HUES6 (cell line): ENCODE measurements at regions not wholly inside any gene's neighbourhood (a gene's known extent, or its start where the extent isn't known, plus 50 kb on each side); places are given as distances from the start of the nearest gene placed in this dataset.

Source experiments
- H3K27ac ChIP-seq: 2 replicates; pipeline ENCODE4 v1.7.0; 2013; ENCODE audit warnings: low read depth, mild to moderate bottlenecking, low read length, inconsistent platforms
- H3K27me3 ChIP-seq: 2 replicates; pipeline ENCODE4 v1.6.1; 2013; ENCODE audit warnings: low read length; ENCODE audit not compliant: control insufficient read depth, insufficient read depth
- H3K36me3 ChIP-seq: 2 replicates; pipeline ENCODE4 v1.6.1; 2013; ENCODE audit warnings: low read length; ENCODE audit not compliant: control insufficient read depth, insufficient read depth
- H3K4me1 ChIP-seq: 2 replicates; pipeline ENCODE4 v1.6.1; 2013; ENCODE audit warnings: low read length; ENCODE audit not compliant: control insufficient read depth, insufficient read depth
- H3K4me3 ChIP-seq: 2 replicates; pipeline ENCODE4 v1.5.1; 2013; ENCODE audit warnings: low read depth, low read length
- H3K9ac ChIP-seq: one replicate; pipeline ENCODE4 v1.6.1; 2013; ENCODE audit warnings: mild to moderate bottlenecking, low read length
- H3K9me3 ChIP-seq: 2 replicates; pipeline ENCODE4 v1.6.1; 2013; ENCODE audit warnings: low read depth, low read length; ENCODE audit not compliant: control insufficient read depth, insufficient read depth

DNA sequence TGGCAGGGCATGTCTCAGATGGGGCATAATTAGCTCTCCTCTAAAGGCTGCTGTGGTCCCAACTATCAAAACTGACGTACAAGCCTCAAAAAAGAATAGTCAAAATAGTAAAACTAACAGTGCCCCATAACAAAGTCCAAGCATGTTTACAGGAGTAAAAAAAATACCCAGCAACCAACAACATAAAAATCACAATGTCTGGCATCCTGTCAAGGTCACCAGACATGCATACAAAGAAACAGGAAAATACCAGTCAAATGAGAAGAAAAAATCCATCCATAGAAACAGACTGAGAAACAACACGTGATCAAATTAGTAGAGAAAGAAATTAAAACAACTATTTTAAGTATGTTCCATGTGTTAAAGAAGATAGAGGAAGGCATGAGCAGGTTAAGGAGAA is 131.2 kb upstream of the C14orf180 start:
- no peaks in the 10 kb centered on the region for H3K36me3 ChIP-seq
- no peak overlapping the region for H3K9ac ChIP-seq
- H3K4me3 ChIP-seq: no peak overlapping the region
- 0 out of 2 replicates have a peak, but pooled peaks cover 4% of the 10 kb centered on the region for H3K4me1 ChIP-seq
- H3K27ac ChIP-seq: no peak overlapping the region
- peaks cover 9% of the 10 kb centered on the region; the same call in 1 of the 2 replicates for H3K9me3 ChIP-seq
- no peaks in the 10 kb centered on the region; the same call in 1 of the 2 replicates for H3K27me3 ChIP-seq

DNA sequence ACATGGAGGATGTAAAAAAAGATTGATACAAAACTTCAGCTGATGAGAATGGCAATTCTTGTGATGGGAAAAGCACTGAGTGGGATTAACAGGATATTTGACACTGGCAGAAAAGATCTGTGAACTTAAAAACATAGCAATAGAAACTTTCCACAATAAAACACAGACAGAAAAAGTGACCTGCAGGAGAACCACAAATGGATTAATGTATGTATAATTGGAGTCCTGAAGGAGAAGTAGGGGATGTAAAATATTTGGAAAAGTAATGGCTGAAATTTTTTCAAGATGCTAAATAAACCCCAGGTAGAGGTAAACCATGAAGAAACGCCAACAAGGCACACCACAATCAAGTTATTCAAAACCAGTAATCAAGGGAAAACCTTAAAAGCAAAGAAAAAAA is 130.8 kb upstream of the C14orf180 start:
- no peak overlapping the region for H3K4me3 ChIP-seq
- no peaks in the 10 kb centered on the region for H3K36me3 ChIP-seq
- H3K27ac ChIP-seq: no peak overlapping the region
- H3K4me1 ChIP-seq: 0 out of 2 replicates have a peak, but pooled peaks cover under 1% of the 10 kb centered on the region
- H3K27me3 ChIP-seq: no peaks in the 10 kb centered on the region; the same call in 1 of the 2 replicates
- no peak overlapping the region for H3K9ac ChIP-seq
- H3K9me3 ChIP-seq: peaks cover 9% of the 10 kb centered on the region; the same call in 1 of the 2 replicates

DNA sequence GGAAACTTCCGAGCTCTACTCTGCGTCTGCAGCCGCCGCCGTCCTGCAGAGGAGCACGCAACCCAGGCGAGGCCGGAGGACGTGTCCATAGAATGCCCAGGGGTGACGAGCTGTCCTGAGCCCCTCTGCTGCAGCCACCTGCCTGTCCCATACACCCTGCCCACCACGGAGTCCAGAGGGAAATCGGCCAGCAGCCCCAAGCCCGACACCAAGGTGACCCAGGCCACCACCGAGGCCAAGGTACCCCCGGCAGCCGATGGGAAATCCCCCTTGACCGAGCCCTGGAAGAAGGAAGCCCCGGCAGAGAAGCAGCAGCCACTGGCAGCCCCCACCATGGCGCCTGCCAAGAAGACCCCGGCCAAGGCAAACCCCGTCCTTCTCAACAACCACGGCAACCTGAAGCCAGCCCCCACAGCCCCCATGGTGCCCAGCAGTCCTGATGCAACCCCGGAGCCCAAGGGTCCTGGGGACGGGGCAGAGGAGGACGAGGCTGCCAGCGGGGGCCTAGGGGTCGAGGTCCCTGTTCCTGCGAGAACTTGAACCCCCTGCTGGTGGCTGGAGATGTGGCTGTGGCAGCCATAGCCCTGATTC is 128.7 kb upstream of the C14orf180 start:
- H3K9me3 ChIP-seq: peaks cover 9% of the 10 kb centered on the region; the same call in 1 of the 2 replicates
- no peak overlapping the region for H3K4me3 ChIP-seq
- H3K27me3 ChIP-seq: peaks cover 15% of the 10 kb centered on the region; the same call in 1 of the 2 replicates
- no peaks in the 10 kb centered on the region for H3K4me1 ChIP-seq
- no peak overlapping the region for H3K27ac ChIP-seq
- H3K36me3 ChIP-seq: no peaks in the 10 kb centered on the region
- no peak overlapping the region for H3K9ac ChIP-seq

DNA sequence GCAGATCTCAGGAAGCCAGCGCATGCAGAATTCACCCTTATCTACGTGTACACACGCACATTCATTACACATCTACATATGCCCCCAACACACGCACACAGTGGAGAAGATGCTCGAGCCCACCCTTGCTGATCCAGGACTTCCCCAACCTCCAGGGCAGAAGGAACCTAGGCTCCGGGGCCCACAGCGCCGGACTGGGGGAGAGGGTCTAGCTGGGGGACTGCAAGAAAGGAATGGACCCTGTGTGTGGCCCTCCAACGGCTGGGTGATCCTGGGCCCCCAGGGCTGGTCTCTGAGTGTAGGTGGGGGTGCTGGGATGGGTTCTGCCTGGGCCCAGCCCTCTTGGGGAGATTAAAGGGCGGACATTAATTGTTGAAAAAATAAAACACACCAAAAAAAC is 128.1 kb upstream of the C14orf180 start:
- H3K27me3 ChIP-seq: peaks cover 20% of the 10 kb centered on the region; the same call in 1 of the 2 replicates
- H3K9ac ChIP-seq: no peak overlapping the region
- H3K4me1 ChIP-seq: no peaks in the 10 kb centered on the region
- H3K9me3 ChIP-seq: peaks cover 9% of the 10 kb centered on the region; the same call in 1 of the 2 replicates
- H3K27ac ChIP-seq: no peak overlapping the region
- no peaks in the 10 kb centered on the region for H3K36me3 ChIP-seq
- no peak overlapping the region for H3K4me3 ChIP-seq

DNA sequence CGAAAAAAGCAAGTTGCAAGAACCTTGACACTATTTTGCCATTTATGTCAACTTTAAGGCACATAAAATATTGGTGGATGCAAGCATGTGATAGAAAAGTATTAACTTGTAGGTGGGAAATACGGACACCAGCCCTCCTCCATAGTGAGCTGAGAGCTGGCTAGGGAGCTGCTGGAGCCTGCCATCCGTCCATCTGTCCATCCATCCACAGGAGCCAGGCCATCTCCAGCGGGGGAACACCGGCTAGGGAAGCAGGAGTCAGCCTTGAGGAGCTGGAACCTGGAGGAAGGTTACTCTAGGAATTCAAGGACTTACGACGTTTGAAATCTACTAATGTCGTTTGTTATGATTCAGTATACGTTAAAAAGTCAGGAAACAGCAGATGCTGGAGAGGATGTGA is 120.7 kb upstream of the C14orf180 start:
- Histone ChIP-seq H3K27me3 (peaks cover 87% of the 10 kb centered on the region), H3K9me3 (no peaks in the 10 kb centered on the region), H3K27ac (no peak overlapping the region), H3K9ac (no peak overlapping the region), H3K4me3 (no peak overlapping the region), H3K4me1 (0 out of 2 replicates have a peak, but pooled peaks cover 9% of the 10 kb centered on the region), H3K36me3 (no peaks in the 10 kb centered on the region)

DNA sequence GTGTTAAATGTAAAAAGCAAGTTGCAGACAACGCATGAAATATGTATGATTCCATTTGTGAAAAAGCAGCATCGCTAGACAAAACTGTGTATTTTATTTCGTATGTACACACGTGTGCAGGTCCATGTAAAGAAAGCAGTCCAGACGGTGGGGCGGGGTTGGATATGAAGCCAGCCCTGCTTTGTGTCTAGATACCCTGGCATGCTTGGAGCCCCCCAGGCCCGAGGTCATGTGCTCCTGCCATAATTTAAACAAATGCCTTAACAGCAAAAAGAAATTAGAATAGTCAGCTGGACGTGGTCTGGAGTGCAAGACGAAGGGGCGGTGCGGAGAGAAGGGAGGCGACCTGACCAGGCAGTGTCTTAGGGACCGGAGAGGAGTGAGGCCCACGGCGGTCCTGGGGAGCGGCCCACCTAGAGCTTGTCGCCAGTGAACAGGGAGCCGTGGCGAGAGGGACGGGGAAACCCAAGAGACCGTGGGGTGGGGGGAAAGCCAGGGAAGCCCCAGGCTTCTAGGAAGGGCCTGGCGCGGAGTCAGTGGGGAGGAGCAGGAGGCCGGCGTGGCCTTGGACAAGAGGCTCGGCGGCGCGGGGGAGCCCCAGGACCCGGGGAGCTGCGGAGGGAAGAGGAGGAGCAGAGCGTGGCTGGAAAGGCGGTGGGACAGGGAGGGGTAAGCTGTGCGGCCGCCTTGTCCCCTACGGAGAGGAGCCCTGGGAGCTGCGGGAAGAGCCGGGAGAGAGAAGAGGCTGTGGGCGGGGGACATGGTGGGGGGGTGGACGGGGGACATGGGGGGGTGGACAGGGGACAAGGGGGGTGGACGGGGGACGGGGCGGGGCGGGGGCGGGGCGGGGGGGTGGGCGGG is 118.5 kb upstream of the C14orf180 start:
- Histone ChIP-seq H3K9me3 (no peaks in the 10 kb centered on the region), H3K27me3 (peaks cover 90% of the 10 kb centered on the region), H3K36me3 (no peaks in the 10 kb centered on the region), H3K4me3 (peak overlapping the region; percentile 47), H3K9ac (no peak overlapping the region), H3K4me1 (0 out of 2 replicates have a peak, but pooled peaks cover 9% of the 10 kb centered on the region), H3K27ac (no peak overlapping the region)

DNA sequence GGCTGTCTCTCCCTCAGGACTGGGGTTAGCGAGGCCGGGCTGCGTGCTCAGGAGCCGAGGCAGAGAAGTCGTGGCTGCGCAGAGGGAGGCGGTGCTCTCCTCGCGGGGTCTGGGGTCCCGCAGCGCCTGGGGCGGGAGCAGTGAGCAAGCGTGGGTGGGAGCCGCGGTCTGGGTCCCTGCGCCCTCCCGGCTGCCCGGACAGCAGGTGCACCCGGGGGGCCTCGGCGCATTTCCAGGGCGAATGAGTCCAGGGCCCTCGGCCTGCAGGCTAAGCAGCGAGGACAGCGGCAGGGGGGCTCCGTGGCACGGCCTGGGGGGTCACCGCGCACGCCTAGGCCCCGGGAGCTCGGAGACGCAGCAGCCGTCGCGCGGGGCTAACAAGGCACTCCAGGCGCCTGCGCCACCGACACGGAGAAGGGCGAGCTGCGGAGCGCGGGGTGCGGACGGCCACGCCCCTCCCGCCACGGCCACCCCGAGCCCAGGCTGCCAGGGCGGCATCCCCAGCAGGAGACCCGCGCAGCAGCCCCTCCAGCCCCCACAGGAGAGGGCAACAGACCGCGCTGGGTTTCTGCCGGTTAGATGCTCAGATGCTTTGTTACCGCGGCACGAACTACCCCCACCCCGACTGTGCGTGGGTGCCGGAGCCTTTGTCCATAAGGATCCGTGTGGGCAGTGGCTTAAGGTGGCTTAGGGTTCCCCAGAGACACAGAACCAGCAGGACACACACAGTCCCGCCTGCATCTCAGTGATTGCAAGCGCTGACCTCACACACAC is 117.7 kb upstream of the C14orf180 start:
- Histone ChIP-seq H3K9me3 (no peaks in the 10 kb centered on the region), H3K27ac (no peak overlapping the region), H3K9ac (no peak overlapping the region), H3K36me3 (no peaks in the 10 kb centered on the region), H3K4me3 (peak overlapping the region; percentile 58), H3K27me3 (peaks cover 86% of the 10 kb centered on the region), H3K4me1 (0 out of 2 replicates have a peak, but pooled peaks cover 9% of the 10 kb centered on the region)

DNA sequence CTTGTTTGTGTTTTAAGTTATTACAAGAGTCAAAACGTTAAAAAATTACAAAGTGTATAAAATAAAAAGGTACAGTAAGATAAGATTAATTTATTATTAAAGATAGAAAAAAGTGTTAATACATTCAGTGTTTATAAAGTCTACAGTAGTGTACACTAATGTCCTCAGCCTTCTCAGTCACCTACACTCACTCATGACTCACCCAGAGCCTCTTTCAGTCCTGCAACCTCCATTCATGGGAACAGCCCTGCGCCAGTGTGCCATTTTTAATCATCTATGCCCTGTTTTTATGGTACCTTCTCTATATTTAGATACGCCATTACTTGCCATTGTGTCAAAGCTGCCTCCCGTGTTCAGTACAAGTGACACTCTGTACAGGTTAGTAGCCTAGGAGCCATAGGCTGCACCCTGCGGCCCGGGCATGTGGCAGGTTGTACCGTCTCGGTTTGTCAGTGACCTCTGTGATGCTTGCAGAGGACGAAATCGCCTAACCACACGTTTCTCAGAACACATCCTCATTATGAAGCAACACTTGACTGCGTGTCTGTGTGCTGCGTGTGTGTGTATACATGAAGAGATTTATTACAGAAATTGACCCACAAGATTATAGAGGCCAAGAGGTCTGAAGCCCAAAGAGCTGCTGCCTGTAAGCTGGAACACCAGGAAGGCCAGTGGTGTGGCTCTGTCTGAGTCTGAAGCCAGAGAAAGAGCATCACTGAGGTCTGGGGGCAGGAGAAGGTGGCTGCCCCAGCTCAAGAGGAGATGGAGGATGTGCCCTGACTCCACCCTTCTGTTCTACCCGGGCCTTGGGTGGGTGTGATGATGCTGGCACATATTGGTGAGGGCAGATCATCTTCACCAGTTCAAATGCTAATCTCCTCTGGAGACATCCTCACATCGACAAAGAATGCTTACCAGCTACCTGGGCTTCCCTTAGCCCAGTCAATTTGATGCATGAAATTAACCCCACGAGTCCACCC is 116.6 kb upstream of the C14orf180 start:
- H3K9me3 ChIP-seq: no peaks in the 10 kb centered on the region
- no peak overlapping the region for H3K27ac ChIP-seq
- no peak overlapping the region for H3K9ac ChIP-seq
- 0 out of 2 replicates have a peak, but pooled peaks cover 9% of the 10 kb centered on the region for H3K4me1 ChIP-seq
- peaks cover 81% of the 10 kb centered on the region for H3K27me3 ChIP-seq
- no peak overlapping the region for H3K4me3 ChIP-seq
- no peaks in the 10 kb centered on the region for H3K36me3 ChIP-seq

DNA sequence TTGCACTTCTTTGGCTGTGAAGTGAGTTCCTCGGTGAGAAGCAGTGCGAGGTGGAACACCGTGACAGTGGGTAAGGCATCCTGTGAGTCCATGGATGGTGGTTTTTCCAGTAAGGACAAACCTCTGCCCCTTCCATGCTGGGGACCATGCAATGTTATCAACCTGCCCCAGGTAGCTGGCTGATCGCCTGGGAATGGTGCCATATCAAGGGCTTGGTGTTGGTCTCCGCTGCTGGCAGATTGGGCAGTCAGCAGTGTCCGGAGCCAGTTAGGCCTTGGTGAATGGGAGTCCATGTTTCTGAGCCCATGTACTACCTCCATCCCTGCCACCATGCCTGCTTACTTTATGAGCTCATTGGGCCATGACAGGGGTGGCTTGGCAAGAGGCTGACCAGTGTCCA is 114.7 kb upstream of the C14orf180 start:
- Histone ChIP-seq H3K36me3 (no peaks in the 10 kb centered on the region), H3K4me1 (0 out of 2 replicates have a peak, but pooled peaks cover 9% of the 10 kb centered on the region), H3K27me3 (peaks cover 66% of the 10 kb centered on the region), H3K27ac (no peak overlapping the region), H3K4me3 (no peak overlapping the region), H3K9ac (no peak overlapping the region), H3K9me3 (no peaks in the 10 kb centered on the region)
